ENCODE measurements at regions not wholly inside any gene's neighbourhood (a gene's known extent, or its start where the extent isn't known, plus 50 kb on each side); places are given as distances from the start of the nearest gene placed in this dataset.
A peak's percentile ranks its signal among the peaks of the same experiment; 100 is the strongest.
"Not testable (repeated sequence)": the region's sequence is repeated elsewhere in the genome, so short reads cannot be mapped to it uniquely, and the experiment has no call there.

DNA sequence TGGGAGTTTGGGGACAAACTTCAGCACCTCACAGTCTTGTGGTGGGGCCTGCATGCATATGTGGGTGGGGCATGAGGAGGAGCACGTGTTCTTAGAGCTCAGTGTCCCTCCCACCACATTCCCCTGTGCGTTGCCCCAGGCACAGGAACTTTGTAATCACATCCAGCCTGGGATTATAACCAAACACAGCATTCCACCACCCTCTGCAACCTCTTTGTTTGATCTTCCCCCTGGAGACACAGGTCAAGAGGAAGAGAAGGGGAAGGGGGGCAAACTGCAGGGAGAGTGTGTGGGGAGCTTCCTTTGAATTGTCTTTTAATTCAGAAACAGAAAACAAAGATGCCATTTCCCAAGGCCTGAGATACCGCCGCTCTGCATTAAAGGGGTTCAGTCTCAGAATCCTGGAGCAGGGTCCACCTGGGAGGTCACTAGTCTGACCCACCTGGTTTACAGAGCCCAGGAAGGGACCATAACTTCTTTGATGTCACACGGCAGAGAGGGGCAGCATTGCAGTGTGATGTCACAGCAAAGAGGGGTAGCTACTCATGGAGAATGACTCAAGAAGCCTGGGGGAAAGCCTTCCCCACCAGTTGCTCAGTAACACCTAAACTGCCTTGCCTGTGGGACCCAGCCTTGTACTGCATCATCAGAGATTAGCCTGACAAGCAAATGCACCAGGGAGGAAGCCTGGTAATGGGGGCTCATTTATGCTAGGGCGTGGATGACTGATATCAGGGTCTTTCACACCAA lies 106.3 kb upstream of the RNU6-1 start:
- DNase-seq, result no peak

DNA sequence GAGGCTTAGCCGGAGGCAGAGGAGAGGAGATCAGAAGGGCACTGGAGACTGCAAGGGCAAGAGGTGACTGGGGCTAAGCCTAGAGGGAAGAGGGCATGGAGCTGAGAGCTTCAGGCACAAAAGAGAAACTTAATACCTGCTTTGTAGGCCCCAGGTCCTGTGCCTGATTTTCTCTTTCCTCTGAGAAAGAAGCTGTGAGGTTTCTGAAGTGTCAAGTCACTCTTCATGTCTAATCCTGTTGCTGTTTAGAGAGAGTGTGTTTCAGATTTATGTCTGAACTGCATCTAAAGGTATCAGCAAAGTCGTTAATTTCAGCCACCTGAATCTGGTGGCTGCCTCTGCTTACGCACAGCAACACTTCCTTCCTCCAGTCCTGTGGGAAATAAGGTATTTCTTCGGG lies 106.9 kb upstream of the RNU6-1 start:
- no peak for DNase-seq

DNA sequence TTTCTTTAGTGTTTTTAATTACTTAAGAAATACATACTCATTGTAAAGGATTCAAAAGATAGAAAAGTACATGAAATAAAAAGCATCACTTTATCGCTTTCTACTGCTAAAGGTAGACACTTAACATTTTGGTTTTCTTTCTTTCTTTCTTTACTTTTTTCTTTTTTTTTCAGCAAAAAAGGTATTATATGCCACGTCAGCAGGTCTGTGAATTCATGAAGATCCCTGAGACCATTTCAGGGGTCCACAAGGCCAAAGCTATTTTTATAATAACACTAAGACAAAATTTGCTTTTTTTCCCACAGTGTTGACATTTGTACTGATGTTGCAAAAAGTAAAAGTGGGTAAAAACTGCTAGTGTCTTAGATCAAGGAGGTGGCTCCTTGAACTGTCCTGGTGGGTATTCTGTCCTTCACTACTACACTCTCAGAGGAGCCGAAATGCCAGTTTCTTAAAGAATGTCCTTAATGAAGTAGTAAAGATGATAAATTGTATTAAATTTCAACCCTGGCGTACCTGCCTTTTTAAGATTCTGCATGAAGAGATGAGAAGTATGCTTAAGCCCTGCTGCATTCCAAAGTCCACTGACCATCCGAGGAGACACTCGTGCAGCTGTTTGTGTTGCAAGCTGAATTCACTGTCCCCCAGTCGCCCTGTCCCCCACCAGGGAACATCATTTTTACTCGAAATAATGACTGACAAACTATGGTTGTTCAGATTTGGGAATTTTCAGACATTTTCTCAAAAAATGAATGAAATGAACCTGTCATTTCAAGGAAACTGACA lies 106.7 kb upstream of the PIAS1 start:
- DNase-seq, result no peak

DNA sequence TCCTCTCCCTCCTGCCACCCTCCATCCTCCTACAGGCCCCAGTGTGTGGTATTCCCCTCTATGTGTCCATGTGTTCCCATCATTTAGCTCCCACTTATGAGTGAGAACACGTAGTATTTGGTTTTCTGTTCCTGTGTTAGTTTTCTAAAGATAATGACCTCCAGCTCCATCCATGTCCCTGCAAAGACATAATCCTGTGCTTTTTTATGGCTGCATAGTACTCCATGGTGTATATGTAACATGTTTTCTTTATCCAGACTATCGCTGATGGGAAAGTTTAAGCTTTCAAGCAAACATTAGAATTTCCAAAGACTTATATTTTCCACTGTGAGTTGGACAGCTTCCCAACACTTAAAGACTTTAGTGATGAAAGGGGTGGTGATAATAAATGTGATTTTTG lies 105.9 kb upstream of the PIAS1 start:
- no peak for DNase-seq

DNA sequence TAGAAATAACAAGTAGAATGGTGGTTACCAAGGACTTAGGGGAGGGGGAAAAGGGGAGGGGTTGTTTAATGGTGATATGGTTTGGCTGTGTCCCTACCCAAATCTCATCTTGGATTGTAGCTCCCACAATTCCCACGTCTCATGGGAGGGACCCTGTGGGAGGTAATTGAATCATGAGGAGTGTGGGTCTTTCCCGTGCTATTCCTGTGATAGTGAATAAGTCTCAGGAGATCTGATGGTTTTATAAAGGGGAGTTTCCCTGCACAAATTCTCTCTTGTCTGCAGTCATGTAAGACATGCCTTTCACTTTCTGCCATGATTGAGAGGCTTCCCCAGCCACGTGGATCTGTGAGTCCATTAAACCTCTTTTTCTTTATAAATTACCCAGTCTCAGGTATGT lies 102.9 kb upstream of the PIAS1 start:
- not testable (repeated sequence) for DNase-seq

DNA sequence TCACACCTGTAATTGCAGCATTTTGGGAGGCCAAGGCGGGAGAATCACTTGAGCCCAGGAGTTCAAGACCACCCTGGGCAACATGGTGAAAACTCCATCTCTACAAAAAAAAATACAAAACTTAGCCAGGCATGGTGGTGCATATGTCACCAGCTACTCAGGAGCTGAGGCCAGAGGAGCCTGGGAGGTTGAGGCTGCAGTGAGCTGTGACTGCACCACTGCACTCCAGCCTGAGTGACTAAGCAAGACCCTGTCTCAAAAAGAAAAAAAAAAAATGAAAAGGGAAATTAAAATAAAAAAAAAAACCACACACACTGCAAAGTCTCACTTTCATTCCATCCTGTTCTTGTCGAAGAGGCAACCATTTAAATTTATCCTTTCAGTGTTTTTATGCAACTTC lies 100.8 kb upstream of the PIAS1 start:
- DNase-seq, result no peak

DNA sequence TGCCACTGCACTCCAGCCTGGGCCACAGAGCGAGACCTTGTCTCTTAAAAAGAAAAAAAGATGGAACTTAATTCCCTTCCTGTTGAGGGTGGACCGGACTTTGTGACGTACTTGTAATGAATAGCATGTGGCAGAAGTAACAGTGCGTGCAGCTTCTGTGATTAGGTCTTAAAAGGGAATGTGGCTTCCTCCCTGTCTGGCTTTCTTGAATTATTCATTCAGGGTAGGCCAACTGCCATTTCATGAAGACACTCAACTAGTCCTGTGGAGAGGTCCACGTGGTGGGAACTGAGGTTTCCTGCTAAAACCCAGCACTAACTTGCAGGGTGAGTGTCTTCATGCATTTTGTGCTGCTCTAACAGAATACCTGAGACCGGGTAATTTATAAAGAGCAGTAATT lies 98.9 kb upstream of the PIAS1 start:
- peak; percentile 20 to 33 for DNase-seq

DNA sequence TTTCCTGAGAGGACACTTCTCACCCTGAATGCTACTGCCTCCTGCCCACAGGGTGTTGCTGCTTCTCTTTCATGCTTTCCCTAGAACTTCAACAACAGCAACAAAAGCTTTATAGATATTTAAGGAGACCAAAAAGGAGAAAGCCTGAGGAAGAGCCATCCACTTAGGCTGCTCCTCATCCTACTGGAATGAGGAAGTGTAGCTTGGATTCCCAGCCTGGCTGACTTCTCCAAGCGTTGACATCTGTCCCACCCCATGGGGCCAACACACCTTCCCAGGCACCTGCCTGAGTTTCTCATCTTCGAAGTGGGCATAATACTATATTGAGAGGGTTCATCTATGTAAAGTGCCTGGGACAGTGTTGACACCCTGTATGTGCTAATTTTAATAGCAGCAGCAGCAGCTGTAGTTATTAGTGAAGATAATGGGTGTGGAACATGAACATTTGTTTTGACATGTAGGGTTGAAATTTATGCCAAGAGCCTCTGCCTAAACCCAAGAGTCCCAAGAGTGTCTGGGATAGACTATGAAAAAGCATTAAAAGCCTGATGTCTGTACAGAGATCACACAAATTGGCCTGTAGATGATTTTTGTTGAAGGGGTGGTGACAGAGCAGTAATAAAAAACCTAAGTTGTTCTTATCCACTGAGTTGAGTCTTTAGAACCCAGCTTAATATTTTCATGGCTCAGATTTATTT lies 96.5 kb upstream of the PIAS1 start:
- no peak for DNase-seq

DNA sequence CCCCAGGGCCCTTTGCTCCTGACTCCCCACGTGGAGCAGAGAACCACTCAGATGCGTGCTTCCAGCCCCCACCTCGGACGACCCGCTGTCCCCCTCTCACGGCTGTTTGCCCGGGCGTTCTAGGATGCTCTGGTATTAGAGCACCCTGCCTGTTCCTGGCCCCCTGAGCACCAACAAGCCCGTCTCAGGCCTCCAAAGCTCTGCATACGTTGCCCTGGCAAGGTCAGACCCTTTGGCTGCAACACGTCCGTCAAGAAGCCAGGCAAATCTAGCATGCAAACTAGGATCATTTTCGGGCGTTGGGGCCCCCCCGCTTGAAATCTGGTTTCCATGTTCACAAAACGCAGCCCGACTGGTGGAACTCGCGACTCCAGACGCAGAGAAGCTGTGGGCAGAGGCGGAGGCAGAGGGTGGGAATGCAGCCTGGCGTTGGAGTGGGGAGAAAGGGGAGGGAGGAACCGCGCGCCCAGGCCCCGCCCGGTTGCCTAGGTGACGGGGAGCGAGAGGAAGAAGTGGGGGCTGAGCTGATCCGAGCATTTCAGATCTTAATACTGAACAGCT lies 86.2 kb upstream of the PIAS1 start:
- DNase-seq, result peak; percentile 19 to 42

DNA sequence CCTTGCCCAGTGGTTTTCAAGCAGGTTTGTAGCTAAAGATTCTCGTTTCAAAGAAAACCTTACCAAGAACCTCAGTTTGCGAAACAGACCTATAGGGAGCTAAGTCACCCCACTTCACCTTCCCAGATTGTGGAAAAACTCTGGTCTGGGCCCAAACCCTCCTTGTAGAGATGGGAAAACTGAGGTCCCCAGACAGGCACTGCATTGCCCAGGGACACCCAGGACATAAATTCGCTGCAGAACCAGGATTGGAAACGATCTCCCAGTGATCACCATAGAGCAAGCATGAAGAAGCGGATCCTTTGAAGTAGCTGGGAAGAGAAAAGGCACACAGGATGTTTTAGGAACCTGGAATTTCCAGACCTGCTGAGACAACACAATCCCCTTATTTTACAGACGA lies 85.6 kb upstream of the PIAS1 start:
- no peak for DNase-seq

DNA sequence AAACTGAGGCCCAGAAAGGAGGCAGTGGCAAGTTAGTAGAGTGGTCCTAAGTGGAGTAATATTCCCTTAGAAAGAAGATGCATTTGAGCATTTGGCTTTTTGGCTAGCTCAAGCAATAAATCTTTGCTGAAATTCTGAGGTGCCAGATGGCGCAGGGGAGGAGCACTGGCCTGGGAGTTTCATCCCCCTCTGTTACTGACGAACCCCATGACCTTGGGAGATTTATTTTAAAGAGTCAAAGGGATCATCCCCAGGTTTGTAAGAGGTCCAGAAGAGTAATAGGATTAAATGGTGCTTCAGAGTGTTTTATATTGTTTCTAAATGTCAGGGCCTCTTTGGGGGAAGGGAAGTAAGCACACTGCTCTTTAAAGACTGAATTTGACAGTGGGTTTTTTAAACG lies 85.1 kb upstream of the PIAS1 start:
- no peak for DNase-seq

DNA sequence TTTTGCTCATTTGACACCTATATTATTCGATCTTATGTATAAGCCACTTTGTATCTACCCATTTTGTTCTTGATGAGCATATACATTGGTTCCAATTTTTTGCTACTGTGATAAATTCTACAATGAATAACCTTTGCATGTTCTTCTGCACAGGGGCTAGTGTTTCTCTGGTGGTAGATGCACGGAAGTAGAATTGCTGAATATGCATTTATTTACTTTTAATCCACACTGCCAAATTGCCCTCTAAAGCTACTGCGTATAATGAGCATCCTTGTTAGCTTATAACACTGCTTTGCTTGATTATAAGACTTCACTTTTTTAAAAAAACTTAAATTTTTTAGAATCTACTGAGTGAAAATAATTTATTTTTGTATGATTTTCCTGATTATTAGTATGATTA lies 84.2 kb upstream of the PIAS1 start:
- no peak for DNase-seq

DNA sequence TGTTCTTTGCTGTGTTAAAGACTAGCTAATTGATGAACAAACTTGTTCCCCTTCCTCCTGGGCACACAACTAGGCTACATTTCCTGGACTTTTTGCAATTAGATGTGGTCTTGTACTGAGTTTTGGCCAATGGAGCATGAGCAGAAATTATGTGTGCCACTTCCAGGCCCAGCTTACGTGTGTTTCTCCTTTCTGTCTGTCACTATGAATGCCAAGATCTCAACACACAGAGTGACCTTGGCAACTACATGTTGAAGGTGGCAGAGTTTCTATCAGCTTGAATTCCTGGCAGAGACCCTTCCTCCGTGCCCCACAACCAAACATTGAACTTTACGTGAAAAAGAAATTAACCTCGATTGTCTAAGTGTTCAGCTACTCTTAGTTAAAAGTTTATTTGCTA lies 81.7 kb upstream of the PIAS1 start:
- no peak for DNase-seq

DNA sequence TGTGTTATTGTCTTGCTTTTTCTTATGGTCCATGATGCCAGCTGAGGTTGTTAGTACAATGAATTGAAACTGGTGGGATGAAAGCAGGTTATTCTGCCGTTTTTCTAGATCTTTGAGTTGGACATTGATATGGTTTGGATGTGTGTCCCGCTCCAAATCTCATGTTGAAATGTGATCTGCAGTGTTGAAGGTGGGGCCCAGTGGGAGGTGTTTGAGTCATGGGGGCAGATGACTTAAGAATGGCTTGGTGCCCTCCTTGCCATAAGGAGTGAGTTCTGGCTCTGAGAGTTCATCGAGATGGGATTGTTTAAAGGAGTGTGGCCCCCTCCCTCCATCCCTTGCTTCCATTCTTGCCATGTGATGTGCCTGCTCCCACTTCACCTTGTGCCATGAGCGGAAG lies 80.3 kb upstream of the PIAS1 start:
- DNase-seq, result no peak

DNA sequence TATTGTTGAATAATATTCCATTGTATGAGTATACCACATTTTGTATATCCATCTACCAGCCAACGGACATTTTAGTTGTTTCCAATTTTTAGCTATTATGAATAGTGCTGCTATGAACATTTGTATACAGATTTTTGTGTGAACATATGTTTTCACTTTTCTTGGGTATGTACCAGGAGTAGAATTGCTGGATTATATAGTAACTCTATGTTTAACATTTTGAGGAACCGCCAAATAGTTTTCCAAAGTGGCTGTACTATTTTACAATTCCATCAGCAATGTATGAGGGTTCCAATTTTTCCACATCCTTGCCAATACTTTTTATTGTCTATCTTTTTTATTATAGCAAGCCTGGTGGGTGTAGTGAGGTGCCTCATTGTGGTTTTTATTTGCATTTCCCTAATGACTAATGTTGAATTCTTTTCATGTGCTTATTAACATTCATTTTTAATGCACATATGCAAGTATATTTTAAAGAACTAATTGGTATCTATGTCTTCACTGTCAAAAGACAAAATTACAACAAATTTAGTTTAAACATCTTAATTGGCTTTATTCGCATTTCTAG lies 77.5 kb upstream of the PIAS1 start:
- no peak for DNase-seq

DNA sequence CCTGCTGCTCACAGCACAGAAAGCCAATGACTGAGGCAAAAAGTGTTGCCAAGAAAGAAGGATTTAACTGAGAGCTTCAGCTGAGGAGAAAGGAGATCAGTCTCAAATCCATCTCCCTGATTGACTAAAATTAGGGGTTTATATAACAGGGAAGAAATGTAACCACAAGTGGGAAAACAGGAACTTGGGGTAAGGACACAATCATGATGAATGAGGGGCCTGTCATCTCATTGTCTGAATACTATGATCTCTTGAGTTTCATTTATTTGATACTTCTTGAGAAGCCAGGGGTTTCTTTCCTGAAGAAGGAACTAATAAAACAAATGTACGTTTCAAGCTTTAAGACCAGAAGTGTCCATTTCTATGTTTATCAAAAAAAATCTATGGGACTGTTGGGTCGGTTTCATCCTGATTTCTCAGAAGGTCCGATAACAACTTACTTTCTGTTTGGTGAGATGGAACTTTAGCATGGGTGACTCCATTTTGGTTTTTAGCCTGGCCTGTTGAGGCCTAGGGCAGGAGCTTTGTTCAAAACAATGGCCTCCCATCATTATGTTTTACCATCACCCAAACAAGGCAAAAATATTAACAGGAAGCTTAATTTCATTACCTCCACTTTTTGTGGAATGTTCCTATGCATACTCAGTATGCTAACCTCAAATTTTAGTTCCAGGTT lies 76.6 kb upstream of the PIAS1 start:
- DNase-seq, result no peak

DNA sequence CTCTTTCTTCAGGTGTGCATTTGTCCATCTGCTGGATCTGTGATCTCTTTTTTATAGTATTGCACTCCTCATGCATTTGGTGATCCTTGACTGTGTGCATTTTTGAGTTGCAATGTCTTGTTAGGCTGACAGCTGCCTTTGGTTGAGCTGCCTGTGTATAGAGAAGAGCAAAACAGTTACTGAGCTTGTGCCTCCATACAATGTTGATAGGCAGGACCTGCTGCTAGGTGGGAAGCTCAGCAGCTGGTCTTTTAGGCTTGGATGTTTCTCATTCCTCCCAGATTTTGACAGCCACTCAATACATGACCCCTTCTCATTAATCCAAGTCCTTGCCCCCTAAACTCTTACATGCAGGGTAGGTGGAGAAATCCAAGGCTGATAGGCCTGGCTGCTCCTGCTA lies 74.8 kb upstream of the PIAS1 start:
- no peak for DNase-seq

DNA sequence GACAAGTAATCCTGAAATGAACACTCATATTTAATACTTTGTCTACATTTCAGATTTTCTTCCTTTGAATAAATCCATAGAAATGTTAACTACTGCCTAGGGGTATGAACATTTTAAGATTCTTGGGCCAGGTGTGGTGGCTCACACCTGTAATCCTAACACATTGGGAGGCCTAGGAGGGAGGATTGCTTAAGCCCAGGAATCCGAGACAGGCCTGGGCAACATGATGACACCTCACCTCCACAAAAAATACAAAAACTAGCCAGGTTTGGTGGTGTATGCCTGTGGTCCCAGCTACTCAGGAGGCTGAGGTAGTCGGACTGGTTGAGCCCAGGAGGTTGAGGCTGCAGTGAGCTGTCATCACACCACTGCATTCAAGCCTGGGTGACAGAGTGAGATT lies 73.9 kb upstream of the PIAS1 start:
- no peak for DNase-seq

DNA sequence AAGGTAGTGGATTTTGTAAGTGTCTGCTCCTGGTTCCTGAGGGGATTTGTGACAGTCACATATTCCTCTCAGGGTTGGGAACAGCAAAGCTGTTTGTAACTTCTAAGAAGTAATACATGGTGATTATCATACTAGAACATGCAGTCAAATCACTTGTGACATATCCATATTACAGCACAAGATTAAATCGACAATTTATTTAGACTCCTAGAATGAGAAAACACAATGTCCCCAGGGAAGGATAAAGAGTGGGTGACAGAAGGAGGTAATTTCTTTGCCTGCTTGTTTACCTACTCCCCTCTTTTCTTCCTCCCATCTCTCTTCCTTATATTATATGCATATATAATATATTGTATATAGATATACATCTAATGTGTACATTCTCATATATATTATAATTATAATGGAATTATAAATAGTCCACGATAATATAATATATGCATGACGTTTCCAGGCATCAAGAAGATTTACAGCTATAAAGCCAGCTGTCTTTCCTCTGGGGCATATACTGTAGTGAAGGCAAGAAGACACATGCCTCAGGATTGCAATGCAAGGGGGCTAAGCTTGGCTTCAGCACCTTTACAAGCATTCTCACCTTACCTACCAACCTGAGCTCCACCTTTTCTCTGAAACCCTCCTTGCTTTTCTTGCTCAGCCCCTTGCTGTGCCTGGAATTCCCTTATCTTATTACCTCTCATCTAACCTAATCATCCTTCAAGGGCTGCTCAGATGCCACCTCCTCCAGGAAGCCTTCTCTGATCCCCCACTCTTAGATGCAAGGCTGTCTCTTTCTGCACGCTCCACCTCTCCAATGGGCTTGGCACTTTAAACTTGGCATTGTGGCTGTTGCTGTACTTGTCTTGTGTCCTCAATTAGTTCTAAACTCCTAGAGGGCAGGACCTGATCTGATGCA lies 73.1 kb upstream of the PIAS1 start:
- no peak for DNase-seq

DNA sequence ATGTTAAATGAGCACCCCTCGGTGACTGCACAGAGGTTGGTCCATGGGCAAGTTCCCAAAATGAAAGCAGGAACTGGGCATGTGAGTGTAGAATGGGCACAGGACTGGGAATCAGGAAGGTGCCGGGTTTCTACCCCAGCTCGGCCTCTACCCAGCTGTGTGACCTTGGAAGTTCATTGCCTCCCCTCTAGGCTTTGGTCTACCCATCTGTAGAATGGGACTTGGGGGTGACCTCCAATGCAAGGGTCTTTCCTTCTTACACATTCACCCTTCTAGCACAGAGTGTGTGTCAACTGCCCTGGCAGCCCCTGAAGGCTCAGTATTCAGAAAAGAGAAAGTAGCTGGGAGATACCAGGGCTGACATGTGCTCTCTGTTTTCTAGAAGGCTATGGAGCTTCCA lies 72.3 kb upstream of the PIAS1 start:
- no peak for DNase-seq

DNA sequence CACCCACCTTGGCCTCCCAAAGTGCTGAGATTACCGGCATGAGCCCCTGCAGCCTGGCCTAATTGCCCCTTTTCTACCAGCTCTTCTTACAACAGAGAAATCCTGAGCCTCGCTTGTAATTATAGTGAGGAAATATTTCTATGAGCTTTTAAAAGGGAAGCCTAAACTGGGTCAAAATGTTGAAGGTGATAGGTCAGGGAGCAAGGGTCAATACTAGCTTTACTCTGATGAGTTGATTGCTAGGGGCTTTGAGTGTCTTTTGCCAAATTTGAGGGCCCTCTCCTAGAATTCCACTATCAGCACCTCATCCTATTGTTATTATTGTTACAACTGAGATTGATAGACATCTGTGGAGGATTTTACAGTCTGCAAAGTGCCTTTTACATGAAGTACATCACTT lies 62.4 kb upstream of the PIAS1 start:
- DNase-seq, result no peak

DNA sequence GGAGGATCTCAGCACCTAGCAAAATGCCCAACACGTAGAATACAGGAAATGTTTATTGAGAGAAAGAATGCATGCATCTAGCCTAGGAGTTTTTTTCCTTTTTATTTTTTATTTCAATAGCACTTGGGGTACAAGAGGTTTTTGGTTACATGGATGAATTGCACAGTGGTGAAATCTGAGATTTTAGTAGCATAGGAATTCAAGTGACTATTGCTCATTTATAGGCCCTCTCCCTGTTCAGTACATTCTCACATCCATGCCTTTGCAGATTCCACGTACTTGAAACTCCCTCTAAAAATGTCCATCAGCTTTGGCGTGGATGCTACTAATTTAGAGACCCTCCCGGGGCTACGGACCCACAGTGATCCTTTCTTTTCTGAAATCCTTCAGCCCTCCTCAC lies 61.7 kb upstream of the PIAS1 start:
- no peak for DNase-seq

Data from Kasumi-1 (cell line).